CD14-positive monocyte (primary cell): ENCODE measurements at regions not wholly inside any gene's neighbourhood (a gene's known extent, or its start where the extent isn't known, plus 50 kb on each side); places are given as distances from the start of the nearest gene placed in this dataset.

Experiments used
- DNase-seq, 3 donors: peaks; one replicate each; pipeline ENCODE4 v3.0.0-alpha.2; 2011 to 2022
- H2AFZ ChIP-seq: 2 replicates; pipeline ENCODE4 v1.6.0; 2012; ENCODE audit warnings: mild to moderate bottlenecking, low read depth, low read length, inconsistent platforms; ENCODE audit not compliant: insufficient read depth, poor library complexity, severe bottlenecking
- H3K27ac ChIP-seq, 2 donors: 1 replicate in 1 of 2; 2 replicates in 1 of 2; pipeline ENCODE4 v1.5.1; 2012 to 2013; ENCODE audit warnings: low read length in 2 of 2, control low read depth in 1 of 2, inconsistent platforms in 1 of 2, low read depth in 1 of 2, mild to moderate bottlenecking in 1 of 2
- H3K27me3 ChIP-seq, 2 donors: one replicate each; pipeline versions ENCODE4 v1.6.0 to v1.6.1; 2011 to 2013; ENCODE audit warnings: low read length in 2 of 2; ENCODE audit not compliant: control insufficient read depth in 2 of 2, insufficient read depth in 2 of 2
- H3K36me3 ChIP-seq, 2 donors: replicated peaks in 1 of 2; 1 replicate in 1 of 2; 2 replicates in 1 of 2; pipeline versions ENCODE4 v1.5.1 to v1.6.1; 2012 to 2013; ENCODE audit warnings: low read length in 2 of 2, control low read depth in 1 of 2, inconsistent platforms in 1 of 2, mild to moderate bottlenecking in 1 of 2; ENCODE audit not compliant: insufficient read depth in 2 of 2, control insufficient read depth in 1 of 2
- H3K4me1 ChIP-seq, 2 donors: 1 replicate in 1 of 2; 2 replicates in 1 of 2; pipeline versions ENCODE4 v1.5.1 to v1.6.1; 2012 to 2013; ENCODE audit warnings: low read length in 2 of 2, control low read depth in 1 of 2, inconsistent platforms in 1 of 2, mild to moderate bottlenecking in 1 of 2, moderate library complexity in 1 of 2; ENCODE audit not compliant: insufficient read depth in 2 of 2, control insufficient read depth in 1 of 2
- H3K4me2 ChIP-seq: replicated peaks from 2 replicates; pipeline ENCODE3; 2012; ENCODE audit warnings: low read length, moderate library complexity, mild to moderate bottlenecking; ENCODE audit not compliant: poor library complexity, severe bottlenecking; ENCODE audit errors: extremely low read depth
- H3K4me3 ChIP-seq, 3 experiments: fragments of 200-600 bp in 1 of 3; sonication (generic) in 1 of 3; replicated peaks in 1 of 3; 1 replicate in 2 of 3; 2 replicates in 1 of 3; pipeline ENCODE4 v1.5.1; 2011 to 2013; ENCODE audit warnings: low read length in 3 of 3, mild to moderate bottlenecking in 3 of 3, control low read depth in 2 of 3, low read depth in 2 of 3, inconsistent platforms in 1 of 3, moderate library complexity in 1 of 3
- H3K79me2 ChIP-seq: 2 replicates; pipeline ENCODE4 v1.6.0; 2012; ENCODE audit warnings: mild to moderate bottlenecking, control low read depth, inconsistent platforms, low read length, moderate library complexity; ENCODE audit not compliant: insufficient read depth
- H3K9ac ChIP-seq: 2 replicates; pipeline ENCODE4 v1.6.0; 2017; ENCODE audit warnings: low read length, mild to moderate bottlenecking; ENCODE audit not compliant: insufficient read depth, poor library complexity, severe bottlenecking
- H3K9me3 ChIP-seq, 2 donors: replicated peaks in 1 of 2; 1 replicate in 1 of 2; 2 replicates in 1 of 2; pipeline versions ENCODE4 v1.5.1 to v1.6.1; 2012 to 2013; ENCODE audit warnings: low read length in 2 of 2, control low read depth in 1 of 2; ENCODE audit not compliant: control insufficient read depth in 1 of 2, insufficient read depth in 1 of 2
- H4K20me1 ChIP-seq: 2 replicates; pipeline ENCODE4 v1.6.0; 2012; ENCODE audit warnings: mild to moderate bottlenecking, low read length, control low read depth, moderate library complexity; ENCODE audit not compliant: insufficient read depth
- H3K27ac Mint-ChIP-seq, 7 donors: one replicate each; pipeline ENCODE4 v1.8.0; 2020; ENCODE audit warnings: mild to moderate bottlenecking in 7 of 7, mixed read lengths in 7 of 7, moderate library complexity in 6 of 7, inconsistent platforms in 2 of 7
- H3K27me3 Mint-ChIP-seq, 3 donors: one replicate each; pipeline ENCODE4 v1.8.0; 2021 to 2022; ENCODE audit warnings: low read depth in 3 of 3, mild to moderate bottlenecking in 3 of 3, mixed read lengths in 3 of 3, moderate library complexity in 3 of 3, inconsistent platforms in 1 of 3
- H3K36me3 Mint-ChIP-seq, 2 donors: one replicate each; pipeline ENCODE4 v1.8.0; 2020; ENCODE audit warnings: mixed read lengths in 2 of 2, inconsistent platforms in 1 of 2, mild to moderate bottlenecking in 1 of 2
- H3K4me1 Mint-ChIP-seq: one replicate; pipeline ENCODE4 v1.8.0; 2020; ENCODE audit warnings: mild to moderate bottlenecking, mixed read lengths
- H3K4me3 Mint-ChIP-seq, 2 donors: one replicate each; pipeline ENCODE4 v1.8.0; 2020; ENCODE audit warnings: mild to moderate bottlenecking in 2 of 2, mixed read lengths in 2 of 2, moderate library complexity in 1 of 2
- H3K9me3 Mint-ChIP-seq, 7 donors: one replicate each; pipeline ENCODE4 v1.8.0; 2020 to 2022; ENCODE audit warnings: mixed read lengths in 7 of 7, mild to moderate bottlenecking in 6 of 7, moderate library complexity in 6 of 7, inconsistent platforms in 2 of 7
- WGBS: methylation state at CpG from one replicate; pipeline ENCODE4 v1.1.5; 2013; ENCODE audit warnings: missing lambda C conversion rate; ENCODE audit not compliant: insufficient coverage; 5-methylcytosine and 5-hydroxymethylcytosine counted together
- intact Hi-C, 2 donors: fragments of 100-400 bp; cut with micrococcal nuclease; formaldehyde crosslinking; loops; one replicate each; pipeline versions ENCODE4 v1.15.0 to v1.15.1; 2023
- TF ChIP-seq, protein P1 (sequence below): fragments of 200-600 bp; IDR thresholded peaks from one replicate; pipeline ENCODE4 v1.8.0; 2022; ENCODE audit warnings: antibody characterized with exemption, mild to moderate bottlenecking

DNA sequence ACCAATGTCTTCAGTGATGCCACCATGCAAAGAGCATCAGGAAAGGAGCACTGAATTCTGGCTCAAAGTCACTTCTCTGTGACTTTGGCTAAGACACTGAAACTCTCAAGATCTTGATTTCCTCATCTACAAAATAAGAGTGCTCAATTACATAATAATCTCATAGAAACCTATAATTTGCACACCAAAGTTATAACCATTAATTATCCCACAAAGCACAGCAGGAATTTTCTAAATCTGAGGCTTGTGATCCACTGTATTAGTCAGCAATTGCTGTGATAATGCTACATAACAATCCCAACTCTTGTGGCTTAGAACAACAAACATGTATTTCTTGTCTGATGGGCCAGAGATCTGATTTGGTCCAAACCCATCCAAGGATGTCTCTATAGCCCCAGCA is 108.7 kb downstream of the PSMG1 start:
- peaks cover 22% of the 10 kb centered on the region for H3K4me1 Mint-ChIP-seq
- H3K4me3 Mint-ChIP-seq, result no peak overlapping the region
- Histone ChIP-seq H3K4me2 (no peak overlapping the region), H3K9ac (no peak overlapping the region), H3K27me3 (no peaks in the 10 kb centered on the region), H3K36me3 (no peaks in the 10 kb centered on the region), H3K4me3 (no peak overlapping the region), H2AFZ (no peak overlapping the region), H4K20me1 (no peaks in the 10 kb centered on the region), H3K27ac (no peak overlapping the region), H3K79me2 (no peaks in the 10 kb centered on the region), H3K9me3 (peaks cover 0 to 4% of the 10 kb centered on the region in 2 donors), H3K4me1 (peaks cover 20% of the 10 kb centered on the region in 2 donors)
- peaks cover 0 to 1% (median 0%) of the 10 kb centered on the region in 3 donors for H3K27me3 Mint-ChIP-seq
- peaks cover 7 to 15% (median 11%) of the 10 kb centered on the region in 7 donors for H3K9me3 Mint-ChIP-seq
- TF ChIP-seq, protein P1, sequence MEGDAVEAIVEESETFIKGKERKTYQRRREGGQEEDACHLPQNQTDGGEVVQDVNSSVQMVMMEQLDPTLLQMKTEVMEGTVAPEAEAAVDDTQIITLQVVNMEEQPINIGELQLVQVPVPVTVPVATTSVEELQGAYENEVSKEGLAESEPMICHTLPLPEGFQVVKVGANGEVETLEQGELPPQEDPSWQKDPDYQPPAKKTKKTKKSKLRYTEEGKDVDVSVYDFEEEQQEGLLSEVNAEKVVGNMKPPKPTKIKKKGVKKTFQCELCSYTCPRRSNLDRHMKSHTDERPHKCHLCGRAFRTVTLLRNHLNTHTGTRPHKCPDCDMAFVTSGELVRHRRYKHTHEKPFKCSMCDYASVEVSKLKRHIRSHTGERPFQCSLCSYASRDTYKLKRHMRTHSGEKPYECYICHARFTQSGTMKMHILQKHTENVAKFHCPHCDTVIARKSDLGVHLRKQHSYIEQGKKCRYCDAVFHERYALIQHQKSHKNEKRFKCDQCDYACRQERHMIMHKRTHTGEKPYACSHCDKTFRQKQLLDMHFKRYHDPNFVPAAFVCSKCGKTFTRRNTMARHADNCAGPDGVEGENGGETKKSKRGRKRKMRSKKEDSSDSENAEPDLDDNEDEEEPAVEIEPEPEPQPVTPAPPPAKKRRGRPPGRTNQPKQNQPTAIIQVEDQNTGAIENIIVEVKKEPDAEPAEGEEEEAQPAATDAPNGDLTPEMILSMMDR, result no peak
- peaks cover 0 to 5% of the 10 kb centered on the region in 2 donors for H3K36me3 Mint-ChIP-seq
- H3K27ac Mint-ChIP-seq, result no peak overlapping the region
- DNase-seq, result no peak
- intact Hi-C loops, result no loop called here

DNA sequence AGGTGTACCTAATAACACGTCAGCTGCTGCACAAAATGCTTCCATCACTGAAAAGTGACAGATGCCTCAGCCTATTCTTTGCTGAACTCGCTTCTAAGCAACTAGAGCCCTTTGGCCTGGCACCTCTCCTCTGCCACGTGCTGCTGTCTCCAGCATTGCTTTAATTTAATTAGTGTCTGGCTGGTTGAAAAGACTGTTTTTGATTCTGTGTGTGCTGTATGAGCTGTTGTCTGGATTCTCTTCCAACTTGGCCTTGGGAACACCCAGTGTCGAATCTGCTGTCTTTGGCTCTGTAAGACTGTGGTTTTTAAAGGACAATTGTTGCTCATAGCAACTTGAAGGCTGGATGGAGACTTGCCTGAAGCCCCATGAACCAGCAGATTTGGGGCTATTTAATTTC is 109.5 kb downstream of the PSMG1 start:
- Histone ChIP-seq H3K9ac (no peak overlapping the region), H3K4me3 (no peak overlapping the region), H3K4me1 (peaks cover 12% of the 10 kb centered on the region in 2 donors), H3K4me2 (no peak overlapping the region), H3K9me3 (peaks cover 0 to 4% of the 10 kb centered on the region in 2 donors), H4K20me1 (no peaks in the 10 kb centered on the region), H3K36me3 (no peaks in the 10 kb centered on the region), H3K79me2 (no peaks in the 10 kb centered on the region), H2AFZ (no peak overlapping the region), H3K27ac (no peak overlapping the region), H3K27me3 (no peaks in the 10 kb centered on the region)
- WGBS, result 97% methylated on average over 3 of the region's 4 CpGs
- Mint-ChIP-seq H3K27ac (no peak overlapping the region), H3K4me1 (peaks cover 14% of the 10 kb centered on the region), H3K4me3 (no peak overlapping the region), H3K9me3 (peaks cover 7 to 17% (median 11%) of the 10 kb centered on the region in 7 donors), H3K36me3 (no peaks in the 10 kb centered on the region), H3K27me3 (peaks cover 0 to 2% (median 1%) of the 10 kb centered on the region in 3 donors)
- TF ChIP-seq, protein P1, result no peak
- intact Hi-C loops, result no loop called here
- DNase-seq, result no peak
